WTC11 (cell line): ENCODE measurements at regions not wholly inside any gene's neighbourhood (a gene's known extent, or its start where the extent isn't known, plus 50 kb on each side); places are given as distances from the start of the nearest gene placed in this dataset.

Experiments
- ATAC-seq: fragments of 200-7000 bp; cut with Tn5 transposase; 2 replicates; pipeline ENCODE4 v1.10.0; 2021; ENCODE audit warnings: mild to moderate bottlenecking, moderate library complexity
- CTCF ChIA-PET: fragments of 300-600 bp; sonication (Branson Sonifier 250); formaldehyde crosslinking; loops from one replicate; lab custom pipeline; 2021; ENCODE audit warnings: antibody characterized with exemption; lab: Charles Lee
- POLR2A ChIA-PET: fragments of 350-600 bp; sonication (Branson Sonifier 250); formaldehyde crosslinking; loops from one replicate; lab custom pipeline; 2021; ENCODE audit warnings: antibody characterized with exemption; lab: Charles Lee
- DNase-seq: peaks from one replicate; pipeline ENCODE4 v3.0.0; 2021; ENCODE audit warnings: low spot score
- H3K27ac Mint-ChIP-seq: 2 replicates; pipeline ENCODE4 v1.8.0; 2021; ENCODE audit warnings: mixed read lengths
- H3K27me3 Mint-ChIP-seq: 2 replicates; pipeline ENCODE4 v1.8.0; 2021; ENCODE audit warnings: low read depth, mild to moderate bottlenecking, moderate library complexity, mixed read lengths
- H3K36me3 Mint-ChIP-seq: 2 replicates; pipeline ENCODE4 v1.8.0; 2021; ENCODE audit warnings: mixed read lengths
- H3K4me1 Mint-ChIP-seq: 2 replicates; pipeline ENCODE4 v1.8.0; 2022; ENCODE audit warnings: mixed read lengths
- H3K4me3 Mint-ChIP-seq: 2 replicates; pipeline ENCODE4 v1.8.0; 2021; ENCODE audit warnings: mild to moderate bottlenecking, moderate library complexity, mixed read lengths
- H3K9me3 Mint-ChIP-seq: 2 replicates; pipeline ENCODE4 v1.8.0; 2021; ENCODE audit warnings: mixed read lengths
- EMX1 ChIP-seq: fragments of 250-450 bp; sonication (Bioruptor Pico); IDR thresholded peaks from 2 replicates; pipeline ENCODE4 v1.8.0; 2021; ENCODE audit warnings: mild to moderate bottlenecking
- FOXJ3 ChIP-seq: sonication (generic); formaldehyde crosslinking; IDR thresholded peaks from 2 replicates; pipeline ENCODE4 v1.9.0; 2021; ENCODE audit warnings: missing genetic modification reagents, mild to moderate bottlenecking, borderline replicate concordance
- ZBTB21 ChIP-seq: sonication (generic); formaldehyde crosslinking; IDR thresholded peaks from 2 replicates; pipeline ENCODE4 v1.8.1; 2023; ENCODE audit warnings: mild to moderate bottlenecking, missing genetic modification reagents, borderline replicate concordance
- ZNF219 ChIP-seq: sonication (generic); formaldehyde crosslinking; IDR thresholded peaks from 2 replicates; pipeline ENCODE4 v1.8.0; 2023; ENCODE audit warnings: missing genetic modification reagents, mild to moderate bottlenecking, borderline replicate concordance
- ZNF396 ChIP-seq: fragments of 250-450 bp; sonication (Bioruptor Pico); IDR thresholded peaks from 2 replicates; pipeline ENCODE4 v1.8.0; 2021; ENCODE audit warnings: mild to moderate bottlenecking, moderate library complexity, borderline replicate concordance
- ZNF671 ChIP-seq: fragments of 250-450 bp; sonication (Bioruptor Pico); IDR thresholded peaks from 2 replicates; pipeline ENCODE4 v1.8.0; 2021; ENCODE audit warnings: mild to moderate bottlenecking
- TF ChIP-seq, protein P1 (sequence below): sonication (generic); formaldehyde crosslinking; IDR thresholded peaks from 2 replicates; pipeline ENCODE4 v1.8.0; 2023; ENCODE audit warnings: missing genetic modification reagents, mild to moderate bottlenecking, borderline replicate concordance
- TF ChIP-seq, protein P2 (sequence below): fragments of 250-450 bp; sonication (Bioruptor Pico); IDR thresholded peaks from 2 replicates; pipeline ENCODE4 v1.9.0; 2021; ENCODE audit warnings: mild to moderate bottlenecking
- TF ChIP-seq, protein P3 (sequence below): fragments of 250-450 bp; sonication (Bioruptor Pico); IDR thresholded peaks from 2 replicates; pipeline ENCODE4 v1.8.0; 2021; ENCODE audit warnings: mild to moderate bottlenecking
- TF ChIP-seq, protein P4 (sequence below): sonication (generic); formaldehyde crosslinking; IDR thresholded peaks from 2 replicates; pipeline ENCODE4 v1.8.0; 2022; ENCODE audit warnings: mild to moderate bottlenecking, missing genetic modification reagents
- TF ChIP-seq, protein P5 (sequence below): sonication (generic); formaldehyde crosslinking; IDR thresholded peaks from 2 replicates; pipeline ENCODE4 v1.8.1; 2022; ENCODE audit warnings: mild to moderate bottlenecking, moderate library complexity, missing genetic modification reagents
- TF ChIP-seq, protein P6 (sequence below): sonication (generic); formaldehyde crosslinking; IDR thresholded peaks from 2 replicates; pipeline ENCODE4 v1.8.1; 2023; ENCODE audit warnings: mild to moderate bottlenecking, missing genetic modification reagents, borderline replicate concordance

DNA sequence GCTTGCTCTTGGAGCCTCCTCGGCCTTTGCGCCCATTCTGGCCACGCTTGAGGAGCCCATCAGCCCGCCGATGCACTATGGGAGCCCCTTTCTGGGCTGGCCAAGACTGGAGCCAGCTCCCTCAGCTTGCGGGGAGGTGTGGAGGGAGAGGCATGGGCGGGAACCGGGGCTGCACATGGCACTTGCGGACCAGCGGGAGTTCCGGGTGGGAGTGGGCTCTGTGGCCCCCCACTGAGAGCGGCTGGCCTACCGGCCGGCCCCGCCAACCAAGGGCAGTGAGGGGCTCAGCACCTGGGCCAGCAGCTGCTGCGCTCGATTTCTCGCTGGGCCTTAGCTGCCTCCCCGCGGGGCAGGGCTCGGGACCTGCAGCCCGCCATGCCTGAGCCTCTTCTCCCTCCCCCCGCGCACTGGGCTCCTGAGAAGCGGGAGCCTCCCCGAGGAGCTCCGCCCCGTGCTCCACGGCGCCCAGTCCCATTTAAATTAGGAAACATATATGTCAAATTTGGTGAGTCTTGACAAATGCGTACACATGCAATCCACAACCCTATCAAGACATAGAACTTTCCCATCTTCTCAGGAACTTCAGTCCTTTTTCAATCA lies 97.6 kb upstream of the CNTN3 start (continued):
- TF ChIP-seq, protein P1, sequence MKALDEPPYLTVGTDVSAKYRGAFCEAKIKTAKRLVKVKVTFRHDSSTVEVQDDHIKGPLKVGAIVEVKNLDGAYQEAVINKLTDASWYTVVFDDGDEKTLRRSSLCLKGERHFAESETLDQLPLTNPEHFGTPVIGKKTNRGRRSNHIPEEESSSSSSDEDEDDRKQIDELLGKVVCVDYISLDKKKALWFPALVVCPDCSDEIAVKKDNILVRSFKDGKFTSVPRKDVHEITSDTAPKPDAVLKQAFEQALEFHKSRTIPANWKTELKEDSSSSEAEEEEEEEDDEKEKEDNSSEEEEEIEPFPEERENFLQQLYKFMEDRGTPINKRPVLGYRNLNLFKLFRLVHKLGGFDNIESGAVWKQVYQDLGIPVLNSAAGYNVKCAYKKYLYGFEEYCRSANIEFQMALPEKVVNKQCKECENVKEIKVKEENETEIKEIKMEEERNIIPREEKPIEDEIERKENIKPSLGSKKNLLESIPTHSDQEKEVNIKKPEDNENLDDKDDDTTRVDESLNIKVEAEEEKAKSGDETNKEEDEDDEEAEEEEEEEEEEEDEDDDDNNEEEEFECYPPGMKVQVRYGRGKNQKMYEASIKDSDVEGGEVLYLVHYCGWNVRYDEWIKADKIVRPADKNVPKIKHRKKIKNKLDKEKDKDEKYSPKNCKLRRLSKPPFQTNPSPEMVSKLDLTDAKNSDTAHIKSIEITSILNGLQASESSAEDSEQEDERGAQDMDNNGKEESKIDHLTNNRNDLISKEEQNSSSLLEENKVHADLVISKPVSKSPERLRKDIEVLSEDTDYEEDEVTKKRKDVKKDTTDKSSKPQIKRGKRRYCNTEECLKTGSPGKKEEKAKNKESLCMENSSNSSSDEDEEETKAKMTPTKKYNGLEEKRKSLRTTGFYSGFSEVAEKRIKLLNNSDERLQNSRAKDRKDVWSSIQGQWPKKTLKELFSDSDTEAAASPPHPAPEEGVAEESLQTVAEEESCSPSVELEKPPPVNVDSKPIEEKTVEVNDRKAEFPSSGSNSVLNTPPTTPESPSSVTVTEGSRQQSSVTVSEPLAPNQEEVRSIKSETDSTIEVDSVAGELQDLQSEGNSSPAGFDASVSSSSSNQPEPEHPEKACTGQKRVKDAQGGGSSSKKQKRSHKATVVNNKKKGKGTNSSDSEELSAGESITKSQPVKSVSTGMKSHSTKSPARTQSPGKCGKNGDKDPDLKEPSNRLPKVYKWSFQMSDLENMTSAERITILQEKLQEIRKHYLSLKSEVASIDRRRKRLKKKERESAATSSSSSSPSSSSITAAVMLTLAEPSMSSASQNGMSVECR (CRISPR knock-in tag) = no peak
- no peak for TF ChIP-seq ZNF671 (CRISPR knock-in tag)

DNA sequence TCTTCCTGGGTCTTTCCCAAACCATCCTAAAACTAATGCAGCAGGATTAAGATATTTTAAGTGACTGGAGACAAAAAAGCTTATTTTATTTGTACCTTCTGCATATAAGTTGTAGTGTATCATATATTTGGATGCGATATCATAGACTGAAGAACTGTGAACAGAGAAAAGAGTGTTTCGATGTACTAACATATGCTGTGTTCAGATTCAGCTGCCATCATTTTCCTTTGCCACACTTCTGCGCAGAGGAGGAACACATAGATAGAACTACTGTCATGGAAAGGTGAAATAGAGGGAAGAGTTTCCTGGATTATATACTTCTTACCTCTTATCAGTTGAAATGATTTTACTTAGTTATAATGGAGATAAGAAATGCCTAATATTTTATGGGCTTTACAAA lies 95.5 kb upstream of the CNTN3 start:
- POLR2A ChIA-PET = no interaction called here
- Mint-ChIP-seq H3K36me3 (no peaks in the 10 kb centered on the region; the same call in 1 of the 2 replicates), H3K27ac (no peak overlapping the region), H3K27me3 (no peaks in the 10 kb centered on the region; the same call in 1 of the 2 replicates), H3K4me1 (peaks cover 14% of the 10 kb centered on the region), H3K9me3 (peaks cover 10% of the 10 kb centered on the region; the same call in 1 of the 2 replicates), H3K4me3 (no peak overlapping the region)
- TF ChIP-seq, protein P1 (CRISPR knock-in tag) = no peak
- TF ChIP-seq ZNF396 (CRISPR knock-in tag) = no peak
- TF ChIP-seq, protein P2, sequence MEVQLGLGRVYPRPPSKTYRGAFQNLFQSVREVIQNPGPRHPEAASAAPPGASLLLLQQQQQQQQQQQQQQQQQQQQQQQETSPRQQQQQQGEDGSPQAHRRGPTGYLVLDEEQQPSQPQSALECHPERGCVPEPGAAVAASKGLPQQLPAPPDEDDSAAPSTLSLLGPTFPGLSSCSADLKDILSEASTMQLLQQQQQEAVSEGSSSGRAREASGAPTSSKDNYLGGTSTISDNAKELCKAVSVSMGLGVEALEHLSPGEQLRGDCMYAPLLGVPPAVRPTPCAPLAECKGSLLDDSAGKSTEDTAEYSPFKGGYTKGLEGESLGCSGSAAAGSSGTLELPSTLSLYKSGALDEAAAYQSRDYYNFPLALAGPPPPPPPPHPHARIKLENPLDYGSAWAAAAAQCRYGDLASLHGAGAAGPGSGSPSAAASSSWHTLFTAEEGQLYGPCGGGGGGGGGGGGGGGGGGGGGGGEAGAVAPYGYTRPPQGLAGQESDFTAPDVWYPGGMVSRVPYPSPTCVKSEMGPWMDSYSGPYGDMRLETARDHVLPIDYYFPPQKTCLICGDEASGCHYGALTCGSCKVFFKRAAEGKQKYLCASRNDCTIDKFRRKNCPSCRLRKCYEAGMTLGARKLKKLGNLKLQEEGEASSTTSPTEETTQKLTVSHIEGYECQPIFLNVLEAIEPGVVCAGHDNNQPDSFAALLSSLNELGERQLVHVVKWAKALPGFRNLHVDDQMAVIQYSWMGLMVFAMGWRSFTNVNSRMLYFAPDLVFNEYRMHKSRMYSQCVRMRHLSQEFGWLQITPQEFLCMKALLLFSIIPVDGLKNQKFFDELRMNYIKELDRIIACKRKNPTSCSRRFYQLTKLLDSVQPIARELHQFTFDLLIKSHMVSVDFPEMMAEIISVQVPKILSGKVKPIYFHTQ (CRISPR knock-in tag) = no peak
- TF ChIP-seq FOXJ3 (CRISPR knock-in tag) = no peak
- TF ChIP-seq, protein P3, sequence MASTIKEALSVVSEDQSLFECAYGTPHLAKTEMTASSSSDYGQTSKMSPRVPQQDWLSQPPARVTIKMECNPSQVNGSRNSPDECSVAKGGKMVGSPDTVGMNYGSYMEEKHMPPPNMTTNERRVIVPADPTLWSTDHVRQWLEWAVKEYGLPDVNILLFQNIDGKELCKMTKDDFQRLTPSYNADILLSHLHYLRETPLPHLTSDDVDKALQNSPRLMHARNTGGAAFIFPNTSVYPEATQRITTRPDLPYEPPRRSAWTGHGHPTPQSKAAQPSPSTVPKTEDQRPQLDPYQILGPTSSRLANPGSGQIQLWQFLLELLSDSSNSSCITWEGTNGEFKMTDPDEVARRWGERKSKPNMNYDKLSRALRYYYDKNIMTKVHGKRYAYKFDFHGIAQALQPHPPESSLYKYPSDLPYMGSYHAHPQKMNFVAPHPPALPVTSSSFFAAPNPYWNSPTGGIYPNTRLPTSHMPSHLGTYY (CRISPR knock-in tag) = no peak
- TF ChIP-seq ZNF219 (CRISPR knock-in tag) = no peak
- TF ChIP-seq, protein P4, sequence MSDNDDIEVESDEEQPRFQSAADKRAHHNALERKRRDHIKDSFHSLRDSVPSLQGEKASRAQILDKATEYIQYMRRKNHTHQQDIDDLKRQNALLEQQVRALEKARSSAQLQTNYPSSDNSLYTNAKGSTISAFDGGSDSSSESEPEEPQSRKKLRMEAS (CRISPR knock-in tag) = no peak
- TF ChIP-seq, protein P5, sequence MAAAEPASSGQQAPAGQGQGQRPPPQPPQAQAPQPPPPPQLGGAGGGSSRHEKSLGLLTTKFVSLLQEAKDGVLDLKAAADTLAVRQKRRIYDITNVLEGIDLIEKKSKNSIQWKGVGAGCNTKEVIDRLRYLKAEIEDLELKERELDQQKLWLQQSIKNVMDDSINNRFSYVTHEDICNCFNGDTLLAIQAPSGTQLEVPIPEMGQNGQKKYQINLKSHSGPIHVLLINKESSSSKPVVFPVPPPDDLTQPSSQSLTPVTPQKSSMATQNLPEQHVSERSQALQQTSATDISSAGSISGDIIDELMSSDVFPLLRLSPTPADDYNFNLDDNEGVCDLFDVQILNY (CRISPR knock-in tag) = no peak
- TF ChIP-seq EMX1 (CRISPR knock-in tag) = no peak
- TF ChIP-seq, protein P6, sequence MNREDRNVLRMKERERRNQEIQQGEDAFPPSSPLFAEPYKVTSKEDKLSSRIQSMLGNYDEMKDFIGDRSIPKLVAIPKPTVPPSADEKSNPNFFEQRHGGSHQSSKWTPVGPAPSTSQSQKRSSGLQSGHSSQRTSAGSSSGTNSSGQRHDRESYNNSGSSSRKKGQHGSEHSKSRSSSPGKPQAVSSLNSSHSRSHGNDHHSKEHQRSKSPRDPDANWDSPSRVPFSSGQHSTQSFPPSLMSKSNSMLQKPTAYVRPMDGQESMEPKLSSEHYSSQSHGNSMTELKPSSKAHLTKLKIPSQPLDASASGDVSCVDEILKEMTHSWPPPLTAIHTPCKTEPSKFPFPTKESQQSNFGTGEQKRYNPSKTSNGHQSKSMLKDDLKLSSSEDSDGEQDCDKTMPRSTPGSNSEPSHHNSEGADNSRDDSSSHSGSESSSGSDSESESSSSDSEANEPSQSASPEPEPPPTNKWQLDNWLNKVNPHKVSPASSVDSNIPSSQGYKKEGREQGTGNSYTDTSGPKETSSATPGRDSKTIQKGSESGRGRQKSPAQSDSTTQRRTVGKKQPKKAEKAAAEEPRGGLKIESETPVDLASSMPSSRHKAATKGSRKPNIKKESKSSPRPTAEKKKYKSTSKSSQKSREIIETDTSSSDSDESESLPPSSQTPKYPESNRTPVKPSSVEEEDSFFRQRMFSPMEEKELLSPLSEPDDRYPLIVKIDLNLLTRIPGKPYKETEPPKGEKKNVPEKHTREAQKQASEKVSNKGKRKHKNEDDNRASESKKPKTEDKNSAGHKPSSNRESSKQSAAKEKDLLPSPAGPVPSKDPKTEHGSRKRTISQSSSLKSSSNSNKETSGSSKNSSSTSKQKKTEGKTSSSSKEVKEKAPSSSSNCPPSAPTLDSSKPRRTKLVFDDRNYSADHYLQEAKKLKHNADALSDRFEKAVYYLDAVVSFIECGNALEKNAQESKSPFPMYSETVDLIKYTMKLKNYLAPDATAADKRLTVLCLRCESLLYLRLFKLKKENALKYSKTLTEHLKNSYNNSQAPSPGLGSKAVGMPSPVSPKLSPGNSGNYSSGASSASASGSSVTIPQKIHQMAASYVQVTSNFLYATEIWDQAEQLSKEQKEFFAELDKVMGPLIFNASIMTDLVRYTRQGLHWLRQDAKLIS (CRISPR knock-in tag) = no peak
- TF ChIP-seq ZBTB21 (CRISPR knock-in tag) = no peak
- CTCF ChIA-PET = no interaction called here
- ATAC-seq = no peak
- no peak for DNase-seq
